H4 (cell line): ENCODE measurements at regions not wholly inside any gene's neighbourhood (a gene's known extent, or its start where the extent isn't known, plus 50 kb on each side); places are given as distances from the start of the nearest gene placed in this dataset.
A peak's percentile ranks its signal among the peaks of the same experiment; 100 is the strongest.
"Not testable (repeated sequence)": the region's sequence is repeated elsewhere in the genome, so short reads cannot be mapped to it uniquely, and the experiment has no call there.

Experiments
- DNase-seq: peaks from one replicate; pipeline ENCODE4 v3.0.0-alpha.2; 2015; ENCODE audit warnings: low spot score

GRCh38 chr4:11857881-11858280, 429.2 kb upstream of the HS3ST1 start:
- DNase-seq, result no peak

DNA sequence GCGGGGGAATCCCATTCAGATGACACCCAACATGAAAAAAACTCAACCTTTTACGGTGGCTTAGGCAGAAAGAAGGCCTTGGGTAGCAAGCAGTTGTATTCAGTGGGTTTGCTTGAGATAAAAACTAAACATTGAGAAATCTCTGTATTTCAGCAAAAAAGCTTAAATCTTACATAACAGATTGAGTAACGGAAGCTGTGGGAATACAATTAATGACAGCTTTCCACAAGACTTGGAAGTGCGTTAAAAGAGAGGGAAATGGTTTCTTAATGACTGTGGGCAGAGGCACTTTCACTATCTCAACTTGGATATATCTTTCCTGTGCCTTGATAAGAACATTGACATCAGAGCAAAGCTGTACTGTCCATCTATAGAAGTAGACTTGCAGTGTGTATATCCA, 418.5 kb upstream of the HS3ST1 start:
- no peak for DNase-seq

DNA sequence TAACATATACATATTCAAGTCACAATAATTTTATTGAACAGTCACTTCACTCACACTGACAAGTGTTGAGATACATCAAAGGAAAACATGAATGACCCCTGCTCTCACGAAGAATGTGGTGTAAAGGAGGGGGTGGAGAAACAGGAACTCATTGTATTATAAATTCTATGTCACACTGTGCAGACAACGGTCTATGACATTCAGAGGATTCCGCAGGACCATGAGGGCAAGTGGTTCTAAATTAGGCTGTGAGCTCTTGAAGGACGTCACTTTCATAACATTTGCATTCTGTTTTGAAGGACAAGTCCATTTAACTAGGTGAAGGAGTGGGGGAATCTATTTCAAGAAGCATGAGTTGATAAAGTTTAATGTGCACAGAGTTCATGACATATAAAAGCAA, 415.2 kb upstream of the HS3ST1 start:
- no peak for DNase-seq

DNA sequence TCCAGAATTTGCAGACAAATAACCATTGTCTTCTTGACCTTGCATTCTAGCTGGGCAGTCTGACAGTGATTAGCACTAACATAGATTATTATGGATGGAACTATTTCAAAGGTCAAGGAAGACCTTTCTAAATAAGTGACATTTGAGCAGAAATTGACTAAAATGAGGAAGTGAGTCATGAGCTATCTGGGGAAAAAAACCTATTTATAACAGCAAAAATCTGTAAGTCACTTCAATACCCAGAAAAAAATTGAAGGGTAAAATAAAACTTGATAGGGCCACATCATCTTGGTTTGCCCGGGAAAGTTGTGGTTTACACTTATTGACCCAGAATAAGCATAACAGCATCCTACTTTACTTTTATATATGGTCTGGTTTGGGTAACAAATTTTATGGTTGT, 414.6 kb upstream of the HS3ST1 start:
- no peak for DNase-seq

- no peak for DNase-seq
These were observed 414.0 kb upstream of the HS3ST1 start for GRCh38 chr4:11842620-11843263.

- DNase-seq, result no peak
These were observed 411.2 kb upstream of the HS3ST1 start for GRCh38 chr4:11839889-11840288.

GRCh38 chr4:11831739-11832138, 403.0 kb upstream of the HS3ST1 start:
- no peak for DNase-seq

GRCh38 chr4:11824566-11824965, 395.9 kb upstream of the HS3ST1 start:
- no peak for DNase-seq

DNA sequence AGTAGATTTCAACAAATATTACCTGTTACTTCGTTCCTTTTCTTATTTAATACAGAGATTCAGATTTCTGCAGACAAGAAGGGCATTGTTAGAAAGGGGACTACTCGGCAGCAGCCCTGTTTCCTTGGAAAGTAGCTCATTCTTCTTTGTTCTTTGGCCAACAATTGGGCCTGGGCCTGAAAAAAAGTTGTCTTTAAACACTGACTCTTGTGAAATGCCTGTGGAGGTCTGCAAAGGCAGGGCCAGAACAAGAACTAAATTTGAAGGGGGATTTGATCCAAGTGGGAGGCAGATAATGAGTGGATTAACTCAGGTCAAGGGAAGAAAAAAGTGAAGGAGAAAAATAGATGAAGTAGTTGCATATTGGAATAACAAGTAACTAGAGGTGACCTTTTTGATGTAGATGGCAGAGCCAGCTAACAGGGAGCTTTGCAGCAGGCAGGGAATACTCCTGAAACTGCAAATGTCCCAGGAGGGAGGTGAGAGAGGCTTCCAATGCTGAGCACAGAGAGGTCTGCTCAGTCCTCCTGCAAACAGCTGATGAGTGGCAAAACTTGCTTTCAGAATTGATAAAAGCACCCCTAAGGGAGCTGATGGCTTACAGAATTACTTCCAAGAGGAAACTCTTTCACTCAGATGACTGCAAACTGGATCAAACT, 393.2 kb upstream of the HS3ST1 start:
- no peak for DNase-seq

GRCh38 chr4:11817088-11817487, 388.4 kb upstream of the HS3ST1 start:
- no peak for DNase-seq

- no peak for DNase-seq
These were observed 386.1 kb upstream of the HS3ST1 start for GRCh38 chr4:11814758-11815157.

- DNase-seq, result no peak
These were observed 385.3 kb upstream of the HS3ST1 start for GRCh38 chr4:11813951-11814446.

DNA sequence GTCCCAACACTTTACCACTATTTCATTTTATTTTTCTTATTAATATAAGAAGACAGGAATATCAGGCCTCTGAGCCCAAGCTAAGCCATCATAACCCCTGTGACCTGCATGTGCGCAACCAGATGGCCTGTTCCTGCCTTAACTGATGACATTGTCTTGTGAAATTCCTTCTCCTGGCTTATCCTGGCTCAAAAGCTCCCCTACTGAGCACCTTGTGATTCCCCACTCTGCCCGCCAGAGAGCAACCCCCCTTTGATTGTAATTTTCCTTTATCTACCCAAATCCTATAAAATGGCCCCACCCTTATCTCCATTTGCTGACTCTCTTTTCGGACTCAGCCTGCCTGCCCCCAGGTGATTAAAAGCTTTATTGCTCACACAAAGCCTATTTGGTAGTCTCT, 382.8 kb upstream of the HS3ST1 start:
- not testable (repeated sequence) for DNase-seq

DNA sequence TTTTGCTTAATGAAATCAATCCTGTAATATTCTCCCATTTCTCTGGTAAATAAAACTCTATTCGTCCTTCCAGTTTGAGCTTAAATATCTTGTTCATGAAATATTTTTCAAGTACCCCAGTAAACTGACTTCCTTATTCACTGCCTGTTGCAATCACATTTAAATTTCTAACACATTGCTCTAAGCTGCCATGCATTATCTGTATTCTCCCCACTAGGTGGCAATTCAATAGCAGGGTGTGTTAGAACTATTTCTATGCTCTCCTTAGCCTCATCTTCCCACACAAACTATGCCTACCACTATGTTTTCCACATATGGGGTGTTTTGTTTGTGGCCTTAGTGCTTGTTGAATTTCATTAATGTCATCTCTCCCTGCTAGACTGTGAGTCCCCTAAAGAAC, 377.1 kb upstream of the HS3ST1 start:
- DNase-seq, result peak; percentile 58

DNA sequence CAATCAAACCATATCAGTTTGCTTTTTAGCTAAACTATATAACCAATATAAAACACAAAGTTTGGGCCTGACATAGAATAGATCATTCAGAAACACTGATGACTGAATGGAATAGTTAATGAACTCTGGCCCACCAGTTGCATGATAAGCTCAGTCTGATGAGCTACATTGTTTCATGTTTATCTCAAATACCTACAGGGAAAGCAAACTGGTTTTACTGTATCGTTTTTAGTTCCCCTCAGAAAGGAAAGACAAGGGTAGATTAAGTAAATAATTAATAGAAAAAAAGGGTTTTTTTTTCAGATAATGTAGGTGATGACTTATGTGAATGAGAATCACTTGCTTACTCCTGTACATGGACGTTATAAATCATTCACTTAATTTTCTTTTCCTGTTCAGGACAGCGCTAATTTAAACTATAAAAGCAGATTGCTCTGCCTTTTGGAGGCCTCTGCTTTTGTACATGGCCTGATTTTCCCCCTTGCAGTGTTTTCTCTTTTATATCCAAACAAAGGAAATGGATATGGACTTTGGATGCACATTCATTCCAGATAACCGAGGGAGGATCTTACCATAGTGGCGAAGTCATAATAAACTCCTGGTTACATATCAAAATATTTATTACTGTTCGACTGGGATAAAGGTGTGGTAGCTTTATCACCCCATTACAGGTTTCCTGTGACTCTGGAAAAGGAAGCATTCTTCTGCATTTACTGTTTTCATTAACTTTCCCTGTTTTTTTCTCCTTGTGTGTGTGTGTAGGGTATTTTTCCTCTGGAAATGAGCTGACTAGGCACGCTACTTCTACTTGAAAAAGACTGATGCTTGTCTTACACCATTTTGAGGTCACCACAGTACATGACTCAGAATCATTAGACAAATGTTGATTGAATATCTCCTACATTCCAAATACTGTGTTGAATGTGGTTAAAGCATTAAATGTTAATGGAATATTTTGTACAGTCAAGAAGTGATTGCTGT, 373.1 kb upstream of the HS3ST1 start:
- no peak for DNase-seq

DNA sequence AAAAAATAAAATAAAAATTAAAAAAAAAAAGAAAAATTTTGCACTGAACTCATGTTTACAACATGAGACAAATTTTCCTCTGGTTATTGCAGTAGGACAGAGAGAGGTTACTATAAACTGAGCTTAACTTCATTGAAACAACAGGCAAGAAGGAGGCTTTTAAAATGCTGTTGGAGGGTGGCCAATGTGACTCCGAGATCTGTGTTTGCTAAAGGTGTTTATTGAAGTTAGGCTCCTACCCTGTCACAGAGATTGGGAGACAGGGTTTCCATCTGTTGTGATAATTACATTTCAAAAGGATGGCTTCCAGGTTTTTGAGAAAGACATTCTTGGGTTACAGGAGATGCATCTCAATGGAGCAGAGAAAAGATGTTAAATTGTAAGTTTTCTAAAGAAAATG, 370.5 kb upstream of the HS3ST1 start:
- no peak for DNase-seq

- DNase-seq, result no peak
These were observed 363.1 kb upstream of the HS3ST1 start for GRCh38 chr4:11791797-11792196.

DNA sequence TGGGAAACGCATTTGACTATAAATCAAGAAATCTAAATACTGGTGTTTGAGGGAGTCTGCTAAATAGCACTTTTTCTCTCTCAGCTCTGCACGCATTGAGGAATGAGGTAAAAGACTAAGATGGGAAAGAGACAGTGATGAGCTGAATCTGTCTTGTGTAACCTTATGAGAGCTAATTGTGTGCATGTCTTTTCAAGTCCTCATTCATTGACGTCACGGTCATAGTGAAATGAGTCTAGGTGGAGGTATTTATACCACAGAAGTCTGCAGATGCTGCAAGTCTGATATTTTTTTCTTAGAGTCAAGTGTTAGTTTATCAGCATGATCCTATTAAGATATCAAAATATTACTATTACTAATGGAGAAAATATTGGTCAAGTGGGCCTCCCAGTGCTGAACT, 361.5 kb upstream of the HS3ST1 start:
- DNase-seq, result no peak

GRCh38 chr4:11783588-11783987, 354.9 kb upstream of the HS3ST1 start:
- DNase-seq, result no peak

DNA sequence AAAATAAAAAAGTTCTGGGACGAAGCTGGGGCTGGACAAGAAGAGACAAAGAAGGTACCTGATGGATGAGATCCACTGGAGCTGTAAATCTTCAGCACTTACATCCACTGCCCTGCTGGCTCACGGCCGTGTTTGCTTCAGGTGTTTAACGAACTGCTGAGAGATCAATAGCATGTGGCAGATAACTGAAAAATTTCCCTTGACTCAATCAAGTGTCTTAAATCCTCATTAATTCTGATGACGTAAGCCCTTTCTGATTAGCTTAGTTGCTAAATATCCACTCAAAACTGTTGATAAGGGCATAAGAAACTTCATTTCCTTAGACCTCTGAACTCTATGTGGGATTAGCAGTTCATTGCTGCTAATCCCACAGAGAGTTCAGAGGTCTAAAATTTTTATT, 354.2 kb upstream of the HS3ST1 start:
- no peak for DNase-seq

GRCh38 chr4:11777447-11777846, 348.8 kb upstream of the HS3ST1 start:
- DNase-seq, result no peak

- DNase-seq, result no peak
These were observed 345.7 kb upstream of the HS3ST1 start for GRCh38 chr4:11774346-11774745.

GRCh38 chr4:11773798-11774197, 345.1 kb upstream of the HS3ST1 start:
- DNase-seq, result no peak
